Spleen (tissue), 7 donors: ENCODE measurements at regions not wholly inside any gene's neighbourhood (a gene's known extent, or its start where the extent isn't known, plus 50 kb on each side); places are given as distances from the start of the nearest gene placed in this dataset.

Experiments
- CTCF ChIP-seq, 11 experiments: fragments of 200-600 bp in 7 of 11; fragments of 450-650 bp in 4 of 11; sonication (generic) in 4 of 11; IDR thresholded peaks in 8 of 11; conservative IDR thresholded peaks in 3 of 11; 1 replicate in 7 of 11; 2 replicates in 4 of 11; pipeline versions ENCODE4 v1.4.0 to v1.8.0; 2016 to 2021; ENCODE audit warnings: antibody characterized with exemption in 11 of 11, inconsistent platforms in 4 of 11, mild to moderate bottlenecking in 1 of 11
- POLR2AphosphoS5 ChIP-seq, 3 donors: sonication (generic); formaldehyde crosslinking; IDR thresholded peaks; one replicate each; pipeline ENCODE4 v1.5.1; 2017; ENCODE audit warnings: antibody characterized with exemption in 3 of 3
- donor health status: DM: no; HTN: no; CAD: no; lungs with moderate emphysema.
- donor health status: DM: no; HTN: no; CAD: no.
- donor health status: DM: no; HTN: no; CAD: no.

GRCh38 chr6:26175033-26175427 is 87.8 kb downstream of the HFE start:
- TF ChIP-seq CTCF (IDR thresholded peaks at IDR 0.05 in 8 of 11, conservative IDR thresholded peaks at IDR 0.05 in 3 of 11) (no peak), POLR2AphosphoS5 (IDR thresholded peaks at IDR 0.05) (no peak)
